WTC11 (cell line): ENCODE measurements at regions not wholly inside any gene's neighbourhood (a gene's known extent, or its start where the extent isn't known, plus 50 kb on each side); places are given as distances from the start of the nearest gene placed in this dataset.

Experiments used
- ATAC-seq: fragments of 200-7000 bp; cut with Tn5 transposase; 2 replicates; pipeline ENCODE4 v1.10.0; 2021; ENCODE audit warnings: mild to moderate bottlenecking, moderate library complexity
- CTCF ChIA-PET: fragments of 300-600 bp; sonication (Branson Sonifier 250); formaldehyde crosslinking; loops from one replicate; lab custom pipeline; 2021; ENCODE audit warnings: antibody characterized with exemption; lab: Charles Lee
- POLR2A ChIA-PET: fragments of 350-600 bp; sonication (Branson Sonifier 250); formaldehyde crosslinking; loops from one replicate; lab custom pipeline; 2021; ENCODE audit warnings: antibody characterized with exemption; lab: Charles Lee
- DNase-seq: peaks from one replicate; pipeline ENCODE4 v3.0.0; 2021; ENCODE audit warnings: low spot score
- H3K27ac Mint-ChIP-seq: 2 replicates; pipeline ENCODE4 v1.8.0; 2021; ENCODE audit warnings: mixed read lengths
- H3K27me3 Mint-ChIP-seq: 2 replicates; pipeline ENCODE4 v1.8.0; 2021; ENCODE audit warnings: low read depth, mild to moderate bottlenecking, moderate library complexity, mixed read lengths
- H3K36me3 Mint-ChIP-seq: 2 replicates; pipeline ENCODE4 v1.8.0; 2021; ENCODE audit warnings: mixed read lengths
- H3K4me1 Mint-ChIP-seq: 2 replicates; pipeline ENCODE4 v1.8.0; 2022; ENCODE audit warnings: mixed read lengths
- H3K4me3 Mint-ChIP-seq: 2 replicates; pipeline ENCODE4 v1.8.0; 2021; ENCODE audit warnings: mild to moderate bottlenecking, moderate library complexity, mixed read lengths
- H3K9me3 Mint-ChIP-seq: 2 replicates; pipeline ENCODE4 v1.8.0; 2021; ENCODE audit warnings: mixed read lengths
- ATF1 ChIP-seq: sonication (generic); formaldehyde crosslinking; IDR thresholded peaks from 2 replicates; pipeline ENCODE4 v1.8.1; 2023; ENCODE audit warnings: mild to moderate bottlenecking, moderate library complexity, missing genetic modification reagents
- CDX4 ChIP-seq: fragments of 250-450 bp; sonication (Bioruptor Pico); IDR thresholded peaks from 2 replicates; pipeline ENCODE4 v1.9.0; 2021; ENCODE audit warnings: moderate library complexity, mild to moderate bottlenecking, inconsistent platforms, borderline replicate concordance
- E2F5 ChIP-seq: sonication (generic); formaldehyde crosslinking; IDR thresholded peaks from 2 replicates; pipeline ENCODE4 v1.8.1; 2022; ENCODE audit warnings: mild to moderate bottlenecking, moderate library complexity, missing genetic modification reagents
- ETV6 ChIP-seq: sonication (generic); formaldehyde crosslinking; IDR thresholded peaks from 2 replicates; pipeline ENCODE4 v1.8.1; 2022; ENCODE audit warnings: mild to moderate bottlenecking, missing genetic modification reagents
- FOXP1 ChIP-seq: sonication (generic); formaldehyde crosslinking; IDR thresholded peaks from 2 replicates; pipeline ENCODE4 v1.8.0; 2022; ENCODE audit warnings: missing genetic modification reagents, mild to moderate bottlenecking, moderate library complexity, borderline replicate concordance
- MXD4 ChIP-seq: fragments of 250-450 bp; sonication (Bioruptor Pico); IDR thresholded peaks from 2 replicates; pipeline ENCODE4 v1.8.0; 2021; ENCODE audit warnings: mild to moderate bottlenecking, moderate library complexity, borderline replicate concordance
- PRDM15 ChIP-seq: sonication (generic); formaldehyde crosslinking; IDR thresholded peaks from 2 replicates; pipeline ENCODE4 v1.8.0; 2022; ENCODE audit warnings: missing genetic modification reagents
- ZNF263 ChIP-seq: sonication (generic); formaldehyde crosslinking; IDR thresholded peaks from 2 replicates; pipeline ENCODE4 v1.8.1; 2022; ENCODE audit warnings: low read depth, mild to moderate bottlenecking, moderate library complexity, missing genetic modification reagents
- ZNF396 ChIP-seq: fragments of 250-450 bp; sonication (Bioruptor Pico); IDR thresholded peaks from 2 replicates; pipeline ENCODE4 v1.8.0; 2021; ENCODE audit warnings: mild to moderate bottlenecking, moderate library complexity, borderline replicate concordance
- ZNF532 ChIP-seq: fragments of 250-450 bp; sonication (Bioruptor Pico); IDR thresholded peaks from 2 replicates; pipeline ENCODE4 v1.9.0; 2021; ENCODE audit warnings: mild to moderate bottlenecking, borderline replicate concordance
- TF ChIP-seq, protein P1 (sequence below): sonication (generic); formaldehyde crosslinking; IDR thresholded peaks from 2 replicates; pipeline ENCODE4 v1.8.1; 2022; ENCODE audit warnings: low read depth, mild to moderate bottlenecking, moderate library complexity, missing genetic modification reagents, borderline replicate concordance

DNA sequence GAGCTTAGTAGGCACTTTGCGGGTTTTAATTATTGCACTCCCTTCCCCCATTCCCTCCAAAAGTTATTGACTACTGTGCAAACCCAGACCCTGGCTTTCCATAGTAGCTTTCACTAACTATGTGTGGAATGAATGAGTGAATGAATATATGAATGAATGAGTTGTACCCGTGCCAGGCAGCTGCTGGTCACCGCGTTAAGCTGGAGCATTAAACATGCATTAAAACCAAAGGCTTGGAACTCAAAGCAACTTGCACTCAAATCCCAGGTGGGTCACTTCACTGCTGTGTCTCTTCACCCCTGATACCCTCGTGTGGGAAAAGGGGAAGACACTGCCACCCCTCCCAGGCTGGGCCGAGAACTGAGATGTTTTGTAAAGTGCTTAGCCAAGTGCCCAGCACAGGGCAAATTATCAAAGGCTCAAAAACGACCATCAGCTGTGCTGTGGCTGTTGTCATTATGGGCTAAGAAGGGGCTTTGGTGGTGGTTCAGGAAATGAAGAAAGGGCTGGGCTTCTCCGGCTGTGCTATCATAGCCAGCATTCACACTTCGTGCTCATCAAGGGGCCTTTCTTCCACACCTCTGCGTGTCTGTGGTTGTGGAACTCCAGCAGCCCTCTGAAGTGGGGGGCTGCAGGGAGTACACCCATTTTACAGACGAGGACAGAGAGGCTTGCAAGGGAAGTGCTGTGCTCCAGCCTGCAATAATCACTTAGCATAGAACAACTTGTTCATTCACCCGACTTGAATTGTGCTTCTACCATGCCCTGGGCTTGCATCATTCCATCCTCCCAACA, 60.2 kb upstream of the STX16 start (continued):
- TF ChIP-seq ZNF532 (CRISPR knock-in tag) (no peak), E2F5 (CRISPR knock-in tag) (no peak), ATF1 (no peak), ZNF396 (CRISPR knock-in tag) (no peak)
- TF ChIP-seq, protein P1, sequence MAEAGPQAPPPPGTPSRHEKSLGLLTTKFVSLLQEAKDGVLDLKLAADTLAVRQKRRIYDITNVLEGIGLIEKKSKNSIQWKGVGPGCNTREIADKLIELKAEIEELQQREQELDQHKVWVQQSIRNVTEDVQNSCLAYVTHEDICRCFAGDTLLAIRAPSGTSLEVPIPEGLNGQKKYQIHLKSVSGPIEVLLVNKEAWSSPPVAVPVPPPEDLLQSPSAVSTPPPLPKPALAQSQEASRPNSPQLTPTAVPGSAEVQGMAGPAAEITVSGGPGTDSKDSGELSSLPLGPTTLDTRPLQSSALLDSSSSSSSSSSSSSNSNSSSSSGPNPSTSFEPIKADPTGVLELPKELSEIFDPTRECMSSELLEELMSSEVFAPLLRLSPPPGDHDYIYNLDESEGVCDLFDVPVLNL (CRISPR knock-in tag), result no peak

DNA sequence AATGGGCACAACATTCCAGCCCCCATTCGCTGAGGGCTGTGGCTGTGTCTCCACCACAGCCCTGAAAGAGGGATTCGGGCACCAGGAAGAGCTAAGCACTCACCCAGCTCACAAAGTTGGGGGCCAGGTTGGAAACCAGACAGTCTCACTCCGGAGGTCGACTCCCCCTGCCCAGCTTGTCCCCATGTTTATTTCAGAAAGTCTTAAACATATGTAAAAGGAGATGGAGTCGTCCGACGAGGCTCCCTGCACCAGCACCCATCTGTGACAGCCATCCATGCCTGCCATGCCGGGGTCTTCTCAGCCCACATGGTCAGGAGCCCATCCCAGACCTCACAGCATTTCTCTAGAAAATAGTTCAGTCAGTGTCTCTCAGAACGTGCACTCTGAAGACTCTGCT, 63.6 kb upstream of the STX16 start:
- ATAC-seq, result no peak
- H3K27ac Mint-ChIP-seq, result no peak overlapping the region; the same call in 1 of the 2 replicates
- ChIA-PET CTCF (no interaction called here), POLR2A (no interaction called here)
- H3K9me3 Mint-ChIP-seq, result peaks cover 4% of the 10 kb centered on the region
- no peak for TF ChIP-seq ZNF263 (CRISPR knock-in tag)
- TF ChIP-seq, protein P1 (CRISPR knock-in tag), result no peak
- no peak for TF ChIP-seq CDX4 (CRISPR knock-in tag)
- no peak for TF ChIP-seq MXD4 (CRISPR knock-in tag)
- TF ChIP-seq FOXP1 (CRISPR knock-in tag), result no peak
- no peak for TF ChIP-seq ETV6
- no peak for TF ChIP-seq PRDM15 (CRISPR knock-in tag)
- H3K4me1 Mint-ChIP-seq, result peaks cover 22% of the 10 kb centered on the region
- H3K27me3 Mint-ChIP-seq, result peaks cover 6% of the 10 kb centered on the region
- H3K4me3 Mint-ChIP-seq, result no peak overlapping the region
- DNase-seq, result no peak
- no peaks in the 10 kb centered on the region for H3K36me3 Mint-ChIP-seq
